ENCODE measurements at regions not wholly inside any gene's neighbourhood (a gene's known extent, or its start where the extent isn't known, plus 50 kb on each side); places are given as distances from the start of the nearest gene placed in this dataset.

GRCh38 chr17:72479113-72479512, 358.3 kb downstream of the SOX9 start:
- no peak for DNase-seq

- DNase-seq: no peak
These were observed 360.8 kb downstream of the SOX9 start for GRCh38 chr17:72481572-72481971.

GRCh38 chr17:72485596-72485995, 364.8 kb downstream of the SOX9 start:
- DNase-seq: no peak

- DNase-seq: no peak
These were observed 366.0 kb downstream of the SOX9 start for GRCh38 chr17:72486806-72487205.

GRCh38 chr17:72487731-72488494, 367.1 kb downstream of the SOX9 start:
- no peak for DNase-seq

GRCh38 chr17:72488555-72489271, 367.9 kb downstream of the SOX9 start:
- no peak for DNase-seq

- DNase-seq: no peak
These were observed 368.4 kb downstream of the SOX9 start for GRCh38 chr17:72489272-72489641.

- no peak for DNase-seq
These were observed 370.3 kb downstream of the SOX9 start for GRCh38 chr17:72491102-72491501.

GRCh38 chr17:72492494-72492893, 371.7 kb downstream of the SOX9 start:
- DNase-seq: no peak

GRCh38 chr17:72492941-72493340, 372.1 kb downstream of the SOX9 start:
- no peak for DNase-seq

GRCh38 chr17:72494566-72494965, 373.7 kb downstream of the SOX9 start:
- no peak for DNase-seq

GRCh38 chr17:72496461-72496860, 375.6 kb downstream of the SOX9 start:
- no peak for DNase-seq

GRCh38 chr17:72497915-72498314, 377.1 kb downstream of the SOX9 start:
- DNase-seq: no peak

- no peak for DNase-seq
These were observed 377.8 kb downstream of the SOX9 start for GRCh38 chr17:72498364-72499210.

- no peak for DNase-seq
These were observed 380.9 kb downstream of the SOX9 start for GRCh38 chr17:72501404-72502370.

- DNase-seq: no peak
These were observed 381.8 kb downstream of the SOX9 start for GRCh38 chr17:72502371-72503341.

- no peak for DNase-seq
These were observed 382.7 kb downstream of the SOX9 start for GRCh38 chr17:72503556-72503955.

- no peak for DNase-seq
These were observed 384.0 kb downstream of the SOX9 start for GRCh38 chr17:72504783-72505182.

GRCh38 chr17:72506773-72507172, 386.0 kb downstream of the SOX9 start:
- no peak for DNase-seq

GRCh38 chr17:72507370-72507769, 386.6 kb downstream of the SOX9 start:
- no peak for DNase-seq

GRCh38 chr17:72510351-72511016, 389.7 kb downstream of the SOX9 start:
- no peak for DNase-seq
